Subcutaneous abdominal adipose tissue (tissue), 5 donors: ENCODE measurements at regions not wholly inside any gene's neighbourhood (a gene's known extent, or its start where the extent isn't known, plus 50 kb on each side); places are given as distances from the start of the nearest gene placed in this dataset.

Source experiments
- H3K27ac ChIP-seq: one replicate; pipeline ENCODE4 v1.7.0; 2013; ENCODE audit warnings: low read depth, mild to moderate bottlenecking, inconsistent platforms, low read length, moderate library complexity
- H3K27me3 ChIP-seq, 5 donors: one replicate each; pipeline ENCODE4 v1.7.0; 2013; ENCODE audit warnings: low read length in 5 of 5, inconsistent platforms in 1 of 5; ENCODE audit not compliant: control insufficient read depth in 5 of 5, insufficient read depth in 4 of 5
- H3K36me3 ChIP-seq, 5 donors: one replicate each; pipeline ENCODE4 v1.7.0; 2013; ENCODE audit warnings: low read length in 5 of 5; ENCODE audit not compliant: control insufficient read depth in 5 of 5, insufficient read depth in 5 of 5
- H3K4me1 ChIP-seq, 5 donors: one replicate each; pipeline ENCODE4 v1.7.0; 2013; ENCODE audit warnings: low read length in 5 of 5, mild to moderate bottlenecking in 3 of 5, moderate library complexity in 1 of 5; ENCODE audit not compliant: control insufficient read depth in 5 of 5, insufficient read depth in 5 of 5
- H3K4me3 ChIP-seq, 5 donors: one replicate each; pipeline ENCODE4 v1.7.0; 2013; ENCODE audit warnings: low read length in 5 of 5, low read depth in 1 of 5
- H3K9ac ChIP-seq, 5 donors: one replicate each; pipeline ENCODE4 v1.7.0; 2013; ENCODE audit warnings: low read length in 5 of 5, mild to moderate bottlenecking in 4 of 5, moderate library complexity in 3 of 5
- H3K9me3 ChIP-seq, 5 donors: one replicate each; pipeline ENCODE4 v1.7.0; 2013; ENCODE audit warnings: low read length in 5 of 5; ENCODE audit not compliant: control insufficient read depth in 5 of 5
- donor health status: healthy.
- donor health status: healthy.
- donor health status: healthy.
- donor health status: healthy.
- donor health status: healthy.

- H3K36me3 ChIP-seq, result no peaks in the 10 kb centered on the region
- H3K9ac ChIP-seq, result no peak overlapping the region
- no peaks in the 10 kb centered on the region for H3K9me3 ChIP-seq
- no peak overlapping the region for H3K27ac ChIP-seq
- H3K4me3 ChIP-seq, result no peak overlapping the region
- H3K27me3 ChIP-seq, result peaks cover 0 to 7% (median 0%) of the 10 kb centered on the region in 5 donors
- no peaks in the 10 kb centered on the region for H3K4me1 ChIP-seq
Observed at GRCh38 chr3:53998980-53999379, 107.3 kb upstream of the SELENOK start.

- Histone ChIP-seq H3K36me3 (no peaks in the 10 kb centered on the region), H3K27ac (no peak overlapping the region), H3K4me1 (no peaks in the 10 kb centered on the region), H3K27me3 (peaks cover 0 to 7% (median 0%) of the 10 kb centered on the region in 5 donors), H3K9ac (no peak overlapping the region), H3K9me3 (no peaks in the 10 kb centered on the region), H3K4me3 (no peak overlapping the region)
Observed at GRCh38 chr3:53997476-53997875, 105.8 kb upstream of the SELENOK start.

GRCh38 chr3:53996141-53996874 is 104.6 kb upstream of the SELENOK start:
- H3K4me3 ChIP-seq, result no peak overlapping the region
- no peak overlapping the region for H3K9ac ChIP-seq
- no peaks in the 10 kb centered on the region for H3K36me3 ChIP-seq
- no peaks in the 10 kb centered on the region for H3K9me3 ChIP-seq
- no peaks in the 10 kb centered on the region for H3K4me1 ChIP-seq
- peaks cover 0 to 7% (median 0%) of the 10 kb centered on the region in 5 donors for H3K27me3 ChIP-seq
- H3K27ac ChIP-seq, result no peak overlapping the region

GRCh38 chr3:53994986-53995603 is 103.4 kb upstream of the SELENOK start:
- no peaks in the 10 kb centered on the region for H3K36me3 ChIP-seq
- H3K4me3 ChIP-seq, result no peak overlapping the region
- no peak overlapping the region for H3K27ac ChIP-seq
- H3K27me3 ChIP-seq, result peaks cover 0 to 7% (median 0%) of the 10 kb centered on the region in 5 donors
- no peaks in the 10 kb centered on the region for H3K9me3 ChIP-seq
- no peaks in the 10 kb centered on the region for H3K4me1 ChIP-seq
- no peak overlapping the region for H3K9ac ChIP-seq

DNA sequence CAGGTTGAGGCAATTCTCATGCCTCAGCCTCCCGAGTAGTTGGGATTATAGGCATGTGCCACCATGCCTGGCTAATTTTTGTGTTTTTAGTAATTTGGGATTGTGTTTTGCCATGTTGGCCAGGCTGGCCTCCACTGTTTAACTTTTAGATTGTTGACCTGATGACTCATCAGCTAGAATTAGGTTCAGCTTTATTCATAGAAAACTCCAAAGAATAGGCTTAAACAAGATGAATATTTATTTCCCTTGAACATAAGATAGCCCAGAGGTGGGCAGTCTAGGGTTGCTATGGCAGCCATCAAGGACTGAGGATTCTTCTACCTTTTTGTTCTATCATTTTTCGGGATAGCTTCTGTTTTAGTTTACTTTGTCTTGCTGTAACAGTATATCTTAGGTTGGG is 99.6 kb upstream of the SELENOK start:
- Histone ChIP-seq H3K4me1 (no peaks in the 10 kb centered on the region), H3K27me3 (peaks cover 0 to 6% (median 0%) of the 10 kb centered on the region in 5 donors), H3K36me3 (no peaks in the 10 kb centered on the region), H3K27ac (no peak overlapping the region), H3K9ac (no peak overlapping the region), H3K9me3 (no peaks in the 10 kb centered on the region), H3K4me3 (no peak overlapping the region)

DNA sequence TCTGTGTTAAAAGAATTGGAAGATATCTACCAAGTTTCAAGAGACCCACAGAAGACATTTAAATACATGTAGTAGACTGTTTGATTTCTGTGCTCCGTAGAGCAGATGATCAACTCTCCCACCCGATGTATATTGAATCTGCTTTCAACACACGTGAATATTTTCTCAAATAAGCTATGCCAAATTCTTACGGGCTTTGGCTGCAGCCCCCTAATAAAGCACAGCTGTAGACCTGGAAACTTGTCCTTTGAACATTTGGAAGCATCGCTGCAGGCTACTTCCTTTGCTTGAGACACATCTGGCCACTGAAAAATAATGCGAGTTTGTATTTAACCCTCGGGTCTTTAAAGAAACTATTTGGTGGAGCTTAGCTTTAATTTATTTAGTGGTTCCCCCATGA is 98.3 kb upstream of the SELENOK start:
- no peak overlapping the region for H3K27ac ChIP-seq
- H3K9me3 ChIP-seq, result no peaks in the 10 kb centered on the region
- H3K9ac ChIP-seq, result no peak overlapping the region
- no peaks in the 10 kb centered on the region for H3K4me1 ChIP-seq
- H3K4me3 ChIP-seq, result no peak overlapping the region
- H3K27me3 ChIP-seq, result peaks cover 0 to 3% (median 0%) of the 10 kb centered on the region in 5 donors
- no peaks in the 10 kb centered on the region for H3K36me3 ChIP-seq

DNA sequence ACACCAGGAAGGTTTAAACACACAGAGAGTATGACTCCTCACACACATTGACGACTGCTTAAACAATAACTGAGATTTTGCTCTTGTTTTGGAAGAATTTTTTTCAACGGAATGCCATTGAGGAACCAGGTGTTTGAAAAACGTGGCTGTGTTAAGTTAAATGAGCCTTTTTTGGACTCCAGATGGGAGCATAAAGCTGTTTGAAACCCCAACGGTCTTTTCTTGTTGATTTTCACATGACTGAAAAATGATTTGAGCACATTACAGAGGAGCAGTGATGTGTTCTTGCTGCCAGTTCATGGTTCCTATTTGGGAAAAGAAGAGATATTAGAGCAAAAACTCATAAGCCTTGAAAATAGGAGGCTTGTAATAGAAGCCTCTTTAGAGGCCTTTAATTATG is 97.8 kb upstream of the SELENOK start:
- H3K9me3 ChIP-seq, result no peaks in the 10 kb centered on the region
- no peak overlapping the region for H3K4me3 ChIP-seq
- no peaks in the 10 kb centered on the region for H3K27me3 ChIP-seq
- H3K36me3 ChIP-seq, result no peaks in the 10 kb centered on the region
- H3K27ac ChIP-seq, result no peak overlapping the region
- no peak overlapping the region for H3K9ac ChIP-seq
- H3K4me1 ChIP-seq, result no peaks in the 10 kb centered on the region

GRCh38 chr3:53978386-53978785 is 86.7 kb upstream of the SELENOK start:
- Histone ChIP-seq H3K9ac (no peak overlapping the region), H3K27me3 (peaks cover 0 to 3% (median 0%) of the 10 kb centered on the region in 5 donors), H3K27ac (no peak overlapping the region), H3K9me3 (peaks cover 4 to 25% (median 18%) of the 10 kb centered on the region in 5 donors), H3K4me1 (no peaks in the 10 kb centered on the region), H3K36me3 (no peaks in the 10 kb centered on the region), H3K4me3 (no peak overlapping the region)

DNA sequence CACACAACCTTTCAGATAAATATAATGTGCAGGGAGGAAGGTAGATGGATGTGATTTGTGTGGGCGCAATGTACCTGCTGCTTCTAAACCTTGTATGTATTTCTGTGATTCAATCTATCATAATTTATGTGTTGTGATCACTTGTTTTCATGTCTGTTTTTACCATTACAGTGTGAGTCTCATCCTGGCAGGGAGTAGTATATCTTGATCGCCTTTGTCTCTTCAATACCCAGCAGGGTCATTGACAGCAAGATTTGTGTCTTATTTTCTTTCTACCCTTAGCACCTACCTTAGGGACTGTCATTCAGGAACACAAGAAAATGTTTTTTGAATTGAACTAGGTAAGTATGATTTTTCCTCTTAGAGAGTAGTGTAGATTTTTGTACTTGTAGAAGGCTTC is 83.7 kb upstream of the SELENOK start:
- Histone ChIP-seq H3K4me3 (no peak overlapping the region), H3K27ac (no peak overlapping the region), H3K9ac (no peak overlapping the region), H3K27me3 (peaks cover 0 to 3% (median 0%) of the 10 kb centered on the region in 5 donors), H3K4me1 (no peaks in the 10 kb centered on the region), H3K36me3 (no peaks in the 10 kb centered on the region), H3K9me3 (peaks cover 6 to 38% (median 34%) of the 10 kb centered on the region in 5 donors)

- Histone ChIP-seq H3K27me3 (peaks cover 0 to 3% (median 0%) of the 10 kb centered on the region in 5 donors), H3K36me3 (no peaks in the 10 kb centered on the region), H3K9me3 (peaks cover 6 to 38% (median 34%) of the 10 kb centered on the region in 5 donors), H3K9ac (no peak overlapping the region), H3K27ac (no peak overlapping the region), H3K4me1 (no peaks in the 10 kb centered on the region), H3K4me3 (peak overlapping the region in 1 of 5 donors; percentile 8)
Observed at GRCh38 chr3:53974324-53974723, 82.7 kb upstream of the SELENOK start.
